Parathyroid adenoma (tissue), 2 donors: ENCODE measurements at regions not wholly inside any gene's neighbourhood (a gene's known extent, or its start where the extent isn't known, plus 50 kb on each side); places are given as distances from the start of the nearest gene placed in this dataset.
"Not testable (repeated sequence)": the region's sequence is repeated elsewhere in the genome, so short reads cannot be mapped to it uniquely, and the experiment has no call there.

Experiments
- H2AFZ ChIP-seq: fragments of 300-600 bp; sonication (generic); one replicate; pipeline ENCODE4 v1.7.0; 2017; ENCODE audit warnings: antibody characterized with exemption, mild to moderate bottlenecking
- H3K27ac ChIP-seq: fragments of 300-600 bp; sonication (generic); one replicate; pipeline ENCODE4 v1.7.0; 2017
- H3K27me3 ChIP-seq: fragments of 300-600 bp; sonication (generic); one replicate; pipeline ENCODE4 v1.7.0; 2017; ENCODE audit warnings: low read length; ENCODE audit not compliant: control insufficient read depth, insufficient read depth
- H3K36me3 ChIP-seq: fragments of 300-600 bp; sonication (generic); one replicate; pipeline ENCODE4 v1.7.0; 2017; ENCODE audit warnings: low read length; ENCODE audit not compliant: control insufficient read depth, insufficient read depth
- H3K4me1 ChIP-seq: fragments of 300-600 bp; sonication (generic); one replicate; pipeline ENCODE4 v1.7.0; 2017; ENCODE audit warnings: control low read depth
- H3K4me2 ChIP-seq: fragments of 300-600 bp; sonication (generic); one replicate; pipeline ENCODE4 v1.7.0; 2017; ENCODE audit warnings: low read length
- H3K4me3 ChIP-seq: fragments of 300-600 bp; sonication (generic); one replicate; pipeline ENCODE4 v1.7.0; 2017; ENCODE audit warnings: low read depth, low read length
- H3K79me2 ChIP-seq: fragments of 300-600 bp; sonication (generic); one replicate; pipeline ENCODE4 v1.7.0; 2017; ENCODE audit warnings: control low read depth
- H3K9ac ChIP-seq: fragments of 300-600 bp; sonication (generic); one replicate; pipeline ENCODE4 v1.7.0; 2017; ENCODE audit warnings: mild to moderate bottlenecking
- H3K9me3 ChIP-seq: fragments of 300-600 bp; sonication (generic); one replicate; pipeline ENCODE4 v1.7.0; 2017; ENCODE audit warnings: low read length; ENCODE audit not compliant: control insufficient read depth
- TF ChIP-seq, protein P1 (sequence below): fragments of 300-600 bp; sonication (generic); IDR thresholded peaks from one replicate; pipeline ENCODE4 v1.7.0; 2017; ENCODE audit warnings: antibody characterized with exemption, mild to moderate bottlenecking
- donor health status: primary hyperparathyroidism.

DNA sequence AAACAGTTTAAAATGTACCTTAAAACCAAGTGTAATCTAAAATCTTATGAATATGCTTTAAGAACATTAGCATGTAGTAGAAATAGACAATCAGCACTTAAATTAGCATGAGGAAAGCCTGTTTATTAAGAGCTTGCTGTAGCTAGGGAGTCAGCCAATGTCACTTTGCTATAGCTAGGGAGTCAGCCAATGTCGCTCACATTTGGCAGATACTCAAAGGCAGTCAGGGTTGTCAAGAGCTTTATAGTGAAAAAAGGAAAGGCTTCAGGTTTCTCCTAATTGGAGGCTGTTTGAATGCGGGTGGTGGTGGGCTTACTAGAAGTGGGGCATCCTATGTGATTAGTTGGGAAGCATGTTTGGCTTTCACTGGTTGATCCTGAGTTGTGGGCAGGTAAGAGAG, 226.2 kb upstream of the DGKB start:
- H3K79me2 ChIP-seq, result no peaks in the 10 kb centered on the region
- TF ChIP-seq, protein P1, sequence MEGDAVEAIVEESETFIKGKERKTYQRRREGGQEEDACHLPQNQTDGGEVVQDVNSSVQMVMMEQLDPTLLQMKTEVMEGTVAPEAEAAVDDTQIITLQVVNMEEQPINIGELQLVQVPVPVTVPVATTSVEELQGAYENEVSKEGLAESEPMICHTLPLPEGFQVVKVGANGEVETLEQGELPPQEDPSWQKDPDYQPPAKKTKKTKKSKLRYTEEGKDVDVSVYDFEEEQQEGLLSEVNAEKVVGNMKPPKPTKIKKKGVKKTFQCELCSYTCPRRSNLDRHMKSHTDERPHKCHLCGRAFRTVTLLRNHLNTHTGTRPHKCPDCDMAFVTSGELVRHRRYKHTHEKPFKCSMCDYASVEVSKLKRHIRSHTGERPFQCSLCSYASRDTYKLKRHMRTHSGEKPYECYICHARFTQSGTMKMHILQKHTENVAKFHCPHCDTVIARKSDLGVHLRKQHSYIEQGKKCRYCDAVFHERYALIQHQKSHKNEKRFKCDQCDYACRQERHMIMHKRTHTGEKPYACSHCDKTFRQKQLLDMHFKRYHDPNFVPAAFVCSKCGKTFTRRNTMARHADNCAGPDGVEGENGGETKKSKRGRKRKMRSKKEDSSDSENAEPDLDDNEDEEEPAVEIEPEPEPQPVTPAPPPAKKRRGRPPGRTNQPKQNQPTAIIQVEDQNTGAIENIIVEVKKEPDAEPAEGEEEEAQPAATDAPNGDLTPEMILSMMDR, result no peak
- H3K9ac ChIP-seq, result no peak overlapping the region
- H3K4me2 ChIP-seq, result no peak overlapping the region
- no peaks in the 10 kb centered on the region for H3K27me3 ChIP-seq
- H3K4me3 ChIP-seq, result no peak overlapping the region
- no peaks in the 10 kb centered on the region for H3K4me1 ChIP-seq
- H3K36me3 ChIP-seq, result no peaks in the 10 kb centered on the region
- H3K9me3 ChIP-seq, result no peaks in the 10 kb centered on the region
- no peak overlapping the region for H2AFZ ChIP-seq
- H3K27ac ChIP-seq, result no peak overlapping the region

DNA sequence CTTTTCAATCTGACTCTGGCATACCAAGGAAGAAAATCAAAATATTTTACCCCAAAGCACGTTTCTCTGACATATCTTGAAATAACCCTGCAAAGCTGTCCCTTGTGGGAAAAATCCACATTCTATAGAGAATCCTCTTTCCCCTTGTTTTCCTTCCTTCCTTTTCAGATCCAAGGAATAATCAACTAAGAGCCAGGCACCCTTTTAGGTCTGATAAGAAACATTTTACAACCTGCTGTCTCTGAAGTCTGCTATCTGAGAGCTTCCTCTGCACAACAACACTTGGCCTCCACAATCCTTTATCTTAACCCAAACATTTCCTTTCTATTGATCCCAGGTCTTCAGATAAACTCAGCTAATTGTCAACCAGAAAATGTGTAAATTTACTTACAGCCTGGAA, 224.1 kb upstream of the DGKB start:
- H3K4me2 ChIP-seq, H3K4me1 ChIP-seq, H3K79me2 ChIP-seq, H3K36me3 ChIP-seq, H2AFZ ChIP-seq, H3K9me3 ChIP-seq, H3K4me3 ChIP-seq, H3K27me3 ChIP-seq, H3K27ac ChIP-seq, H3K9ac ChIP-seq: not testable (repeated sequence)

DNA sequence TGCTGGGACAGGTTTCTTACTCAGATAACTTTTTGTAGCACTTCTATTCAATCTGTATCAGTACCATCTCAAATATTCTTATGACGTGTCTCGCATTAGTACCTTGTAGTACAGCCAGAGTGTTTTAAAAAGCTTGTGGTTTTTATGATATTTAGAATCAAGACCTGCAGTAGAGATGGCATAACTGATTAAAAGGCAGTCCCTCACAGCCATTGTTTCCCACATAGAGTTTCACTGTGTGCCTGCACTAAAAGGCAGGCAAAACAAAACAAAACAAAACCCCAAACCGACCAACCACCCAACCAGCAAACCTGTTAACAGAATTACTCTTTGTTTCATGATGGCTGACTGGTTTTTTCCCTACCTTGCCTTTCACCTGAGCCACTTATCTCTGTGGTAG, 221.3 kb upstream of the DGKB start:
- TF ChIP-seq, protein P1, result no peak
- no peak overlapping the region for H3K9ac ChIP-seq
- no peaks in the 10 kb centered on the region for H3K9me3 ChIP-seq
- no peak overlapping the region for H3K4me3 ChIP-seq
- H2AFZ ChIP-seq, result no peak overlapping the region
- no peaks in the 10 kb centered on the region for H3K27me3 ChIP-seq
- no peaks in the 10 kb centered on the region for H3K36me3 ChIP-seq
- H3K27ac ChIP-seq, result no peak overlapping the region
- H3K4me1 ChIP-seq, result no peaks in the 10 kb centered on the region
- no peak overlapping the region for H3K4me2 ChIP-seq
- H3K79me2 ChIP-seq, result no peaks in the 10 kb centered on the region

DNA sequence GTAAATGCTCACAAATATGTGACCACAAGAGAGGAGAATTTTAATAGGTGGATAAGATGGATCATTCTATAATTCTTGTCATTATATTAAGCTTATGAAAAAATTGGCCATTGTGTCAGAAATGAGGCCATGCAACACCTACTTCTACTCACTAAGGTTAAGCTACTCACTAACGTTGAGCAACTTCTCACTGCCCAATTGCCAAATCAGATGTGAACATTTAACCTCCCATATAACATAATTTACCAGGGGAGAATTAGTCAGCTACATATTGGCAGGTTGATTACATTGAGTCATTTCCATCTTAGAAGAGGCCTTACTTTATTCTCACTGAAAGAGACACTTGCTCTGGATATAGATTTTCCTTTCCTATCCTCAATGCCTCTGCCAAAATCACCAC, 211.2 kb upstream of the DGKB start:
- Histone ChIP-seq H3K9ac (no peak overlapping the region), H3K4me1 (no peaks in the 10 kb centered on the region), H3K4me3 (no peak overlapping the region), H3K27ac (no peak overlapping the region), H2AFZ (no peak overlapping the region), H3K36me3 (no peaks in the 10 kb centered on the region), H3K9me3 (no peaks in the 10 kb centered on the region), H3K79me2 (no peaks in the 10 kb centered on the region), H3K4me2 (no peak overlapping the region), H3K27me3 (no peaks in the 10 kb centered on the region)
- TF ChIP-seq, protein P1, result no peak

DNA sequence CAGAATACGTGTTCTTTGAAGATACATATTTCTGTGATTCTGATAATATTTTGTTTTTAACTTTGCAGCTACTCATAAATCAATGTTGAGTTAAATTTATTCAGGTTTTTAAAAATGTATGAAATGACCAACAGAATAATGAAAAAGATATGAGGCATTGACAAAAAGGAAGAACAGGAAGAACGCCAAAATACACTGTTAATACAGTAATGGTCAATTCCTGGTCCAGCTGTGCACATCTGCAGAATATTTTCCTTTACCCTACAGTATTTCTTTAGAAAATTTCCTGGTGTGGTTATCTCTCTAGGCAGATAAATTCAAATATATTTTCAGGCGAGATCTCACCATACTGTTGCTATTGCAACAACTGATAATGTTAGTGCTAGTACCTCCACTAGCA, 203.2 kb upstream of the DGKB start:
- no peak overlapping the region for H3K27ac ChIP-seq
- no peak overlapping the region for H3K4me3 ChIP-seq
- H3K9me3 ChIP-seq, result no peaks in the 10 kb centered on the region
- TF ChIP-seq, protein P1, result no peak
- H3K9ac ChIP-seq, result no peak overlapping the region
- no peaks in the 10 kb centered on the region for H3K27me3 ChIP-seq
- H3K4me1 ChIP-seq, result no peaks in the 10 kb centered on the region
- no peak overlapping the region for H2AFZ ChIP-seq
- no peaks in the 10 kb centered on the region for H3K79me2 ChIP-seq
- no peak overlapping the region for H3K4me2 ChIP-seq
- no peaks in the 10 kb centered on the region for H3K36me3 ChIP-seq
